ENCODE measurements at regions not wholly inside any gene's neighbourhood (a gene's known extent, or its start where the extent isn't known, plus 50 kb on each side); places are given as distances from the start of the nearest gene placed in this dataset.
"Not testable (repeated sequence)": the region's sequence is repeated elsewhere in the genome, so short reads cannot be mapped to it uniquely, and the experiment has no call there.

- ATAC-seq (ENCODE audit: low read depth) (no peak), DNase-seq (no peak)
- peaks cover 15% of the 10 kb centered on the region for H3K9me3 Mint-ChIP-seq
- H3K4me1 Mint-ChIP-seq: no peaks in the 10 kb centered on the region
- no peaks in the 10 kb centered on the region for H3K36me3 Mint-ChIP-seq
- H3K27me3 Mint-ChIP-seq: no peaks in the 10 kb centered on the region
- no peak overlapping the region for H3K4me3 Mint-ChIP-seq
- POLR2A ChIA-PET: no interaction called here
- no peak overlapping the region for H3K27ac Mint-ChIP-seq
Measured at GRCh38 chr9:81312346-81312745, 377.0 kb downstream of the TLE1 start.

GRCh38 chr9:81308404-81308803 lies 380.9 kb downstream of the TLE1 start:
- DNase-seq (no peak), ATAC-seq (ENCODE audit: low read depth) (no peak)
- Mint-ChIP-seq H3K36me3 (no peaks in the 10 kb centered on the region), H3K4me1 (no peaks in the 10 kb centered on the region), H3K27me3 (no peaks in the 10 kb centered on the region), H3K27ac (no peak overlapping the region), H3K9me3 (peaks cover 10% of the 10 kb centered on the region), H3K4me3 (no peak overlapping the region)
- POLR2A ChIA-PET: no interaction called here

- POLR2A ChIA-PET; H3K9me3 Mint-ChIP-seq; H3K4me3 Mint-ChIP-seq; H3K27me3 Mint-ChIP-seq; ATAC-seq (ENCODE audit: low read depth); H3K36me3 Mint-ChIP-seq; DNase-seq; H3K4me1 Mint-ChIP-seq; H3K27ac Mint-ChIP-seq: not testable (repeated sequence)
Measured at GRCh38 chr9:81307791-81308190, 381.6 kb downstream of the TLE1 start.

- Mint-ChIP-seq H3K27ac (no peak overlapping the region), H3K4me1 (no peaks in the 10 kb centered on the region), H3K27me3 (no peaks in the 10 kb centered on the region), H3K4me3 (no peak overlapping the region), H3K36me3 (no peaks in the 10 kb centered on the region), H3K9me3 (peaks cover 8% of the 10 kb centered on the region)
- no peak for DNase-seq
- POLR2A ChIA-PET: no interaction called here
- no peak for ATAC-seq (ENCODE audit: low read depth)
Measured at GRCh38 chr9:81305561-81306182, 383.7 kb downstream of the TLE1 start.

GRCh38 chr9:81303658-81304057 lies 385.7 kb downstream of the TLE1 start:
- no peak for ATAC-seq (ENCODE audit: low read depth)
- DNase-seq: no peak
- no peak overlapping the region for H3K27ac Mint-ChIP-seq
- POLR2A ChIA-PET: no interaction called here
- H3K27me3 Mint-ChIP-seq: no peaks in the 10 kb centered on the region
- H3K4me1 Mint-ChIP-seq: no peaks in the 10 kb centered on the region
- peaks cover 2% of the 10 kb centered on the region for H3K9me3 Mint-ChIP-seq
- no peaks in the 10 kb centered on the region for H3K36me3 Mint-ChIP-seq
- H3K4me3 Mint-ChIP-seq: no peak overlapping the region

GRCh38 chr9:81293651-81294050 lies 395.7 kb downstream of the TLE1 start:
- H3K9me3 Mint-ChIP-seq: peaks cover 2% of the 10 kb centered on the region
- no peak overlapping the region for H3K4me3 Mint-ChIP-seq
- ATAC-seq (ENCODE audit: low read depth): no peak
- no peaks in the 10 kb centered on the region for H3K36me3 Mint-ChIP-seq
- no peak overlapping the region for H3K27ac Mint-ChIP-seq
- no peaks in the 10 kb centered on the region for H3K4me1 Mint-ChIP-seq
- POLR2A ChIA-PET: no interaction called here
- DNase-seq: no peak
- no peaks in the 10 kb centered on the region for H3K27me3 Mint-ChIP-seq

GRCh38 chr9:81292056-81292805 lies 397.1 kb downstream of the TLE1 start:
- Mint-ChIP-seq H3K27ac (no peak overlapping the region), H3K27me3 (no peaks in the 10 kb centered on the region), H3K36me3 (no peaks in the 10 kb centered on the region), H3K9me3 (peaks cover 2% of the 10 kb centered on the region), H3K4me3 (no peak overlapping the region), H3K4me1 (no peaks in the 10 kb centered on the region)
- POLR2A ChIA-PET: no interaction called here
- ATAC-seq (ENCODE audit: low read depth): no peak
- no peak for DNase-seq

- no peaks in the 10 kb centered on the region for H3K27me3 Mint-ChIP-seq
- H3K9me3 Mint-ChIP-seq: peaks cover 2% of the 10 kb centered on the region
- POLR2A ChIA-PET: no interaction called here
- ATAC-seq (ENCODE audit: low read depth): no peak
- H3K4me3 Mint-ChIP-seq: no peak overlapping the region
- H3K27ac Mint-ChIP-seq: no peak overlapping the region
- DNase-seq: no peak
- H3K4me1 Mint-ChIP-seq: no peaks in the 10 kb centered on the region
- H3K36me3 Mint-ChIP-seq: no peaks in the 10 kb centered on the region
Measured at GRCh38 chr9:81289622-81290021, 399.7 kb downstream of the TLE1 start.

- no peak overlapping the region for H3K27ac Mint-ChIP-seq
- no peaks in the 10 kb centered on the region for H3K4me1 Mint-ChIP-seq
- ATAC-seq (ENCODE audit: low read depth) (no peak), DNase-seq (no peak)
- no peak overlapping the region for H3K4me3 Mint-ChIP-seq
- peaks cover 11% of the 10 kb centered on the region for H3K9me3 Mint-ChIP-seq
- POLR2A ChIA-PET: no interaction called here
- H3K27me3 Mint-ChIP-seq: no peaks in the 10 kb centered on the region
- H3K36me3 Mint-ChIP-seq: no peaks in the 10 kb centered on the region
Measured at GRCh38 chr9:81268048-81268447, 421.3 kb downstream of the TLE1 start.

- Mint-ChIP-seq H3K27ac (no peak overlapping the region), H3K4me3 (no peak overlapping the region), H3K4me1 (no peaks in the 10 kb centered on the region), H3K27me3 (no peaks in the 10 kb centered on the region), H3K9me3 (peaks cover 16% of the 10 kb centered on the region), H3K36me3 (no peaks in the 10 kb centered on the region)
- DNase-seq (no peak), ATAC-seq (ENCODE audit: low read depth) (no peak)
- POLR2A ChIA-PET: no interaction called here
Measured at GRCh38 chr9:81266674-81267073, 422.7 kb downstream of the TLE1 start.

GRCh38 chr9:81266086-81266485 lies 423.3 kb downstream of the TLE1 start:
- H3K9me3 Mint-ChIP-seq: peaks cover 19% of the 10 kb centered on the region
- H3K27ac Mint-ChIP-seq: no peak overlapping the region
- H3K36me3 Mint-ChIP-seq: no peaks in the 10 kb centered on the region
- ATAC-seq (ENCODE audit: low read depth) (no peak), DNase-seq (no peak)
- H3K4me1 Mint-ChIP-seq: no peaks in the 10 kb centered on the region
- POLR2A ChIA-PET: no interaction called here
- no peaks in the 10 kb centered on the region for H3K27me3 Mint-ChIP-seq
- no peak overlapping the region for H3K4me3 Mint-ChIP-seq

- DNase-seq: no peak
- no peak for ATAC-seq (ENCODE audit: low read depth)
- POLR2A ChIA-PET: no interaction called here
- Mint-ChIP-seq H3K4me1 (no peaks in the 10 kb centered on the region), H3K9me3 (peaks cover 20% of the 10 kb centered on the region), H3K27ac (no peak overlapping the region), H3K27me3 (no peaks in the 10 kb centered on the region), H3K36me3 (no peaks in the 10 kb centered on the region), H3K4me3 (no peak overlapping the region)
Measured at GRCh38 chr9:81264516-81264915, 424.8 kb downstream of the TLE1 start.

- H3K4me1 Mint-ChIP-seq: no peaks in the 10 kb centered on the region
- H3K36me3 Mint-ChIP-seq: no peaks in the 10 kb centered on the region
- H3K27ac Mint-ChIP-seq: no peak overlapping the region
- no peaks in the 10 kb centered on the region for H3K27me3 Mint-ChIP-seq
- peaks cover 16% of the 10 kb centered on the region for H3K9me3 Mint-ChIP-seq
- no peak for DNase-seq
- ATAC-seq (ENCODE audit: low read depth): no peak
- no peak overlapping the region for H3K4me3 Mint-ChIP-seq
- POLR2A ChIA-PET: no interaction called here
Measured at GRCh38 chr9:81259896-81260295, 429.5 kb downstream of the TLE1 start.

- POLR2A ChIA-PET: no interaction called here
- Mint-ChIP-seq H3K9me3 (peaks cover 8% of the 10 kb centered on the region), H3K4me3 (no peak overlapping the region), H3K36me3 (no peaks in the 10 kb centered on the region), H3K27ac (no peak overlapping the region), H3K4me1 (no peaks in the 10 kb centered on the region), H3K27me3 (no peaks in the 10 kb centered on the region)
- ATAC-seq (ENCODE audit: low read depth): no peak
- DNase-seq: no peak
Measured at GRCh38 chr9:81256368-81256767, 433.0 kb downstream of the TLE1 start.

Data from activated naive CD8-positive, alpha-beta T cell treated with anti-CD3 and anti-CD28 coated beads, Interleukin-2, amount 10 ng/mL, durations not matched to agents 7 days and 5 days (primary cell).